Upper lobe of left lung (tissue), 4 donors: ENCODE measurements at regions not wholly inside any gene's neighbourhood (a gene's known extent, or its start where the extent isn't known, plus 50 kb on each side); places are given as distances from the start of the nearest gene placed in this dataset.

Experiments
- EP300 ChIP-seq, 4 donors: sonication (generic); formaldehyde crosslinking; IDR thresholded peaks; one replicate each; pipeline ENCODE4 v1.5.1; 2017; ENCODE audit warnings: antibody characterized with exemption in 4 of 4, control low read depth in 2 of 4
- POLR2A ChIP-seq, 4 donors: fragments of 450-650 bp; IDR thresholded peaks; one replicate each; pipeline ENCODE4 v1.5.1; 2016 to 2017; ENCODE audit warnings: antibody characterized with exemption in 4 of 4, mild to moderate bottlenecking in 2 of 4
- POLR2AphosphoS5 ChIP-seq, 2 donors: sonication (generic); formaldehyde crosslinking; IDR thresholded peaks; one replicate each; pipeline ENCODE4 v1.5.1; 2017; ENCODE audit warnings: antibody characterized with exemption in 2 of 2
- TF ChIP-seq, protein P1 (sequence below), 6 experiments: fragments of 450-650 bp in 4 of 6; fragments of 200-600 bp in 2 of 6; sonication (generic) in 2 of 6; IDR thresholded peaks; one replicate each; pipeline ENCODE4 v1.5.1; 2016 to 2019; ENCODE audit warnings: antibody characterized with exemption in 6 of 6

DNA sequence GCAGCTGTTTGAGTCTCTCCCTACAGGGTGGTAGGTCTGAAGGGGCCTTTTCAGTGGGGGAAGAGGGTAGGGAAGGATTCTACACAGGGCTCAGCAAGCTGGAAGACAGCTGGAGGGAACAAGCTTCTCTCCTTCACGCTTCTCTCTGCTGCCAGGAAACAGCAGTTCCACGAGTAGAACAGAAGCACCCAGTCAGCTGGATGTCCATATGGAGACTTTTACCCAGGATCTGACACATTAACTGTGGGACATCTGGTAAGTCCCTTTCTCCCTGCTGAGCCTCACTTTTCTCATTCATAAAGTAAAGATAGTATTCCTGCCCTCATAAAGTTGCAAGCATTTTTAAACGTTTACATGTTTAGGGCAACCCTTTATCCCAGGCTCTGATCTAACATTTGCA is 280.3 kb downstream of the OMA1 start:
- TF ChIP-seq, protein P1, sequence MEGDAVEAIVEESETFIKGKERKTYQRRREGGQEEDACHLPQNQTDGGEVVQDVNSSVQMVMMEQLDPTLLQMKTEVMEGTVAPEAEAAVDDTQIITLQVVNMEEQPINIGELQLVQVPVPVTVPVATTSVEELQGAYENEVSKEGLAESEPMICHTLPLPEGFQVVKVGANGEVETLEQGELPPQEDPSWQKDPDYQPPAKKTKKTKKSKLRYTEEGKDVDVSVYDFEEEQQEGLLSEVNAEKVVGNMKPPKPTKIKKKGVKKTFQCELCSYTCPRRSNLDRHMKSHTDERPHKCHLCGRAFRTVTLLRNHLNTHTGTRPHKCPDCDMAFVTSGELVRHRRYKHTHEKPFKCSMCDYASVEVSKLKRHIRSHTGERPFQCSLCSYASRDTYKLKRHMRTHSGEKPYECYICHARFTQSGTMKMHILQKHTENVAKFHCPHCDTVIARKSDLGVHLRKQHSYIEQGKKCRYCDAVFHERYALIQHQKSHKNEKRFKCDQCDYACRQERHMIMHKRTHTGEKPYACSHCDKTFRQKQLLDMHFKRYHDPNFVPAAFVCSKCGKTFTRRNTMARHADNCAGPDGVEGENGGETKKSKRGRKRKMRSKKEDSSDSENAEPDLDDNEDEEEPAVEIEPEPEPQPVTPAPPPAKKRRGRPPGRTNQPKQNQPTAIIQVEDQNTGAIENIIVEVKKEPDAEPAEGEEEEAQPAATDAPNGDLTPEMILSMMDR (IDR thresholded peaks at IDR 0.05): no peak
- TF ChIP-seq POLR2A (IDR thresholded peaks at IDR 0.05) (no peak), POLR2AphosphoS5 (IDR thresholded peaks at IDR 0.05) (no peak), EP300 (IDR thresholded peaks at IDR 0.05) (no peak)
